ENCODE measurements at regions not wholly inside any gene's neighbourhood (a gene's known extent, or its start where the extent isn't known, plus 50 kb on each side); places are given as distances from the start of the nearest gene placed in this dataset.

- no peak for TF ChIP-seq CTCF (conservative IDR thresholded peaks at IDR 0.05; ENCODE audit: low read length)
- TF ChIP-seq EZH2phosphoT487 (IDR thresholded peaks at IDR 0.05; ENCODE audit: borderline replicate concordance): no peak
Measured at GRCh38 chr14:30333934-30334333, 225.0 kb upstream of the G2E3 start.

All from Loucy (cell line).